GM18867 (cell line): ENCODE measurements at regions not wholly inside any gene's neighbourhood (a gene's known extent, or its start where the extent isn't known, plus 50 kb on each side); places are given as distances from the start of the nearest gene placed in this dataset.

Source experiments
- ATAC-seq: cut with Tn5 transposase; IDR thresholded peaks from one replicate; pipeline ENCODE4 v1.9.1; 2021; ENCODE audit warnings: mild to moderate bottlenecking, moderate library complexity; ENCODE audit not compliant: unreplicated experiment

DNA sequence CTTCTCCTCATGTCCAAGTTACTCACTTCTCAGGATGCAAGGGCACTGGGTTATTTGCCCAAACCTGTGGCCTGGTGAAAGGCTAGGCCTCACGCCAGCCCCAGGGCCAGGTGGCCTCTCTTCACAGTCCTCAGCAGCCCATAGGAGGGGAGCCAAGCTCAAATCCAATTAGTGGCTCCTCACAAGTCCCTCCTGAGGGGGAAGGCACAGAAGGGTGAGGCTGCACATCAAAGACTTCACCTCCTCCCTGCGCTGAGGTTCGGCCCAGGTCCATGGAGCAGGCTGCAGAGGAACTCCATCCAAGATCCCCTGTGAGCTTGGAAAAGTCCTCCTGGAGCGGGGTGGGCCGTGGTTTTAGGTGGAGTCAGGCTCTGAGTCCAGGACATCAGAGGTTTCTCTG, 320.0 kb downstream of the FOXL1 start:
- no peak for ATAC-seq

DNA sequence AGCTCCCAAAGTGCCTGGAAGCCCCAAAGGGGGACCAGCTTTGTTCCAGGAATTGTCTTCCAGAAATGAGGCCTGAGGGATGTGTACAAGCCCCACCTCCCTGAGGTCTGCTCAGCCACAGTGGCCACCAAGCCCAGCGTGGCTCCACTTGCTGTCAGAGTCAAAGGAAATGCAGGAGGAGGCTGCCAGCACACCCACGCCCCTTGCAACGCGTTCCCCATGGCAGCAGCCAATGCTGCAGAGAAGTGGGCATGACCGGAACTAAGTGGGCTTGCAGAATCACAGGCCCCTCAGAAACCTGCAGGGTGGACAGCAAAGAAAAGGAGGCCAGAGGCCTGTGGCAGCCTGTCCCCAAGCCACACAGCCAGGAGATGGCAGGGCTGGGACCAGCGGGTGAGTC, 320.8 kb downstream of the FOXL1 start:
- ATAC-seq = no peak

DNA sequence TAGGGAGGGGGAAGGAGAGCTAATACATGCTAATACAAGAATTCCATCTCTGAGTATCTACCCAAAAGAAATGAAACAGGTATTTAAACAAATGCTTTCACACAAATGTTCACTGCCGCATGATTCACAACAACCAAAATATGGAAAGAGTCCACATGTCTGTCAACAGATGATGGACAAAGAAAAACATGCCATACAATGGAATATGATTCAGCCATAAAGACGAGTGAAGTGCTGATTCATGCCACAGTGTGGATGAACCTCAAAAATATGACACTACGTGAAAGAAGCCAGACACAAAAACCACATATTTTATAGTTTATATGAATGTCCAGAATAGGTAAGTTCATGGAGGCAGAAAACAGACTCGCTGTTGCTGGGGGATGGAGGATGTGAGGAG, 321.4 kb downstream of the FOXL1 start:
- ATAC-seq = no peak

DNA sequence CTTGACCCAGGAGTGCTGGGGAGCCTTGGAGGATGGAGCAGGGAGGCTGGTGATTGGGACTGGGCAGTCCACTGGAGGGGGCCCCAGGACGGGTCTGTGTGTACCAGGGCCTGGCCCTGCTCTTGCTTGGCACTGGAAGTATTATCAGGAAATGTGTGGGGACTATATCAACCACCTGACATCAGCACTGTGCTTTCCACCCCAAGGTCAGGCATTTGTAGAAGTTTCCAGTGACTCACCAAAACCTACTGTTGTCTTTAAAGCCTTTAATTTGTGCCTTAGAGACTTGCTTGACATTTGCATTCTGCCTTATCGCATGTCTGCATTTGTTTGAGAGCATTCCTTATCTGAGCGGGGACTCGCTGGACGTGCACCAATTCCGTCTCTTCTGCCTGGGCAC, 323.1 kb downstream of the FOXL1 start:
- no peak for ATAC-seq

DNA sequence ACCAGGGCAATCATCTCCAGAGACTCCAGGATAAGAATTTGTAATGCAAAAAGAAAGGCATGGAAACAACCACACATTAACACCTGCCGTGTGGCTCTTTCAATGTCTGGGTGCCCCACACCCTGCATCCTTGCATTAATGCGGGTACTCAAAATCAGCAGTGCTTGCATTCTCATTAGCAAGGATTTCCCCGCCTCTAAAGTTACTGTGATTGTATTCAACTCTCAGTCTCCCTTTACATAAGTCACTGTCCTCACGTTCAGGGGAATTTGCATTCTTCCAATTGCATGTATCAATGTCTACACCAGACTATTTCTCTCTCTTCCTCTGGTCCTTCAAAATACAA, 324.3 kb downstream of the FOXL1 start:
- no peak for ATAC-seq

DNA sequence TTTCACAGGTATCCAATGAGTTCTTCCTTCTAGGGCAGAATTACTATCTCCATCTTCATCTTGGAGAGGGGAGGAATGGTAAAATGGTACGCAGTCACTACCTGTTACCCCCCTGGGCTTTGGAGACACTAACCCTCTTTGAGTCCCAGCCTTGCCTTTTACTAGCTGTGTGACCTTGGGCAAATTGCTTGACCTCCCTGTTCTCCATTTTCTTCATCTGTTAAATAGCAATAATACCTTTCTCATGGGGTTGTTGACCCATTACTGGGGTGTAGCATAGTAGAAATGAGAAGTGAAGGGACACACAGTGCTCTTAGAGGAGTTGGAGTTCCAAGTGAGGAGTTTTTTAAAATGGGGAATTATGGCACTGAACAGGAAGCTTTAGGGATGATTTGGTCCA, 324.7 kb downstream of the FOXL1 start:
- no peak for ATAC-seq

DNA sequence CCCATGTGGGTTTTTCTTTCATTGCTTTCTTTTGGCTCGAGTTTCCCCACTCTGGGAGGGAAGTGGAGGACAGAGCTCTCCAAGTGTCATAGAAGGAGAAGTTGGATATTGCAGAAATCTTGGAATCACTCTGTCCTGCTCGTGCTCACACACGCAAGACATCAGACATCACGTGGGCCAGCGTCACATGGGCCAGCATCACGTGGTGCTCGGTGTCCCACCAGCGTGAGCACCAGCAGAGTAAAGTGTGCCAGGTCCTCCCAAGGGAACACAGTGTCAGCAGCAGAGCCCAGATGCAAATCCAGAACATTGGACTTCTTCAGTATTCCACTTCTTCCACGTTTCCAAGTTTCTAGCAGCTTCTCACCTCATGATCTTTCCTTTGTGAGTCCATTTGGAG, 327.0 kb downstream of the FOXL1 start:
- no peak for ATAC-seq

DNA sequence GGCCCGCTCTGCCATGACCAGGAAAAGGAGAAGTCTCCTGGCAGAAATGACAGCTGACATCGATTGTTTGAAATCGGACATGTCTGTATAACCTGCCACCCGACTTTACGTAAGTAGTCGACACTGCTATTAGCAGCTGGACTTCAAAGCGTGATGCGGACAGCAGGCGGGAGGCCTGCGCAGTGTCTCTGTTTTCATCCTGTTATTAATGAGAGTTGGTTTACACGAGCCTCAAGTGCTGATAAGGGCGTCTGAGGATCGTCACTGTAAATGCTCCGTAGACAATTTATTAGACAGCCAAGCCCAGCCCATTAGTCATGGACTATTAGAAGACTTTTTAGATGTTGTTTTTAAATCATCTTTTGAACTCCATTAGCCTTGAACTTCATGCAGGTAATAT, 328.3 kb downstream of the FOXL1 start:
- ATAC-seq = no peak

DNA sequence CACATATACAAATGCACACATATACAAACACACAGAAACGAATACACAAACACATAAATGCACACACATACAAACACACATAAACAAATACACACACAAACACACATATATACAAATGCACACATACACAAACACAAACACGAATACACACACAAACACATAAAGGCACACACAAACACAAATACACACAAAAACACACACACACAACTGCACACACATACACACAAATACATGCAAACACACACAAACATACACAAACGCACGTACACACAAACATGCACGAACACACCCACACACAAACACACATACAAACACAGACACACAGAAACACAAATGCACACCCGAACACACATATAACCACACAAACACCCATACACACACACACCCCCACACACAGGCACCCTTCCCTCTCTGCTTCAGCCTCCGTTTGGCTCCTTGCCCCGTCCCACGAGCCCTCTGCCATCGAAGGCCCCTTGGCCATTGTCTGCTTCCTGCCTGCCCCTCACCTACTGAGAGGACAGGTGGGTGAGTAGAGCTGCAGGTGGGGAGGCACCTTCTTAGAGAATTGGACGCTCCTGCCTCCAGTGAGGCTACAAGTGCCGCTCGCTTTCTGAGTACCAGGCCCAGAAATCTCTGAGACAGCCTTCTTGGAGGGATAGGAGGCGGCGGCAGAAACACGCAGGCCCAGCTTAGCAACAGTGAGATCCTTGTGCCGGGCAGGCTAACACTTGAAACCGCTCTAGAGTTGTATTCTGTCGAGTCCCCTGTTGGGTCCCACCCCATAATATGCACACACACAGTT, 331.2 kb downstream of the FOXL1 start:
- ATAC-seq = no peak

DNA sequence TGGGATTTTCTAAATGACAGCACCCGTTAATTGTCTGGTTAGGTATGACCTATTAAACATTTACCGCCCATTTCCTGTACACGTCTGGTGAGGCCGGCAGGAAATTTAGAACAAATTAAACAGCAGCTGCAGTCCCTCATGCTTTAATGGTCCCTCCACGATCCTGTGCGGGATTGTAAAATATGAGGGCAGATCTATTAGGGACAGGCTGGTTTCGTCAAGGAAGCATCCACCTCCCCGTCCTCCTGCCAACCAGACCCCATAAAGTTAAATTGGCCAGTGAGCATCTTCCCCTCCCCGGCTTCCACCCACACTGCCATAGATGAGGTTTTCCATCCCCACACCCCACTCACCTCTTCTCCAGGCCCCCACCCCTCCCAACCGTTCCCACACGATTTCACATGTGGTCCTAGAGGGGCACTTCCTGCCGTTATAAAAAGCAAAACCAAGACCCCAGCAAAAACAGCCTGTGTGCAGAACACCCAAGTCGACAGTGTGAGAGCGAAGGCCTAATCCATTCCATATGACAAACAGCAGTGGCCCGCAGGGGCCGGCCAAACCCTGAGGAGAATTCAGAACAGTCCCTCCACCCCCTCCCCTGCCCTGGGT, 331.9 kb downstream of the FOXL1 start:
- ATAC-seq = no peak

DNA sequence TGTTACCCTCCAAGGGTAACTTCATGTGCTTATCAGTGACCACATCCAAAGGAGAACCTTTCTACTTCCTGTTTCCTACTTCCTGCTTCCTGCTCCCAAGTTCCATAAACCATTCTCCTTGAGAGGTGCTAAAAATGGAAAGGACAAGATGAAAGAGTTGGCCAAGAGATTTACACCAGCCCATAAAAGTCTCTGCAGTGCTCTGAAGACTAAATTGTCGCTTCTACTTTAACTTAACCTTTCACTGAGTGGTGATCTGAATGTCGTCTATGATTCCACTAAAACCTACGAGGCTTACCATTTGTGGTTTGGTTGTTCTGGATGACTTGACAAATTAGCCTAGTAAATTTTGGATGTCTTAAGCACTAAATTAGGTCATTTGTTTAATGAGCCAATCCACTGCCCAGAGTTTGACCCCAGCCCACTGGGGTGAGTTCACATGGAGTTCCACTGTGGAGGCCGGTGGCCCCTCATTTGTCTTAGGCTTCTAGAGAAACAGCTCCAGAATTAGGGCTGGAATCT, 333.1 kb downstream of the FOXL1 start:
- no peak for ATAC-seq

DNA sequence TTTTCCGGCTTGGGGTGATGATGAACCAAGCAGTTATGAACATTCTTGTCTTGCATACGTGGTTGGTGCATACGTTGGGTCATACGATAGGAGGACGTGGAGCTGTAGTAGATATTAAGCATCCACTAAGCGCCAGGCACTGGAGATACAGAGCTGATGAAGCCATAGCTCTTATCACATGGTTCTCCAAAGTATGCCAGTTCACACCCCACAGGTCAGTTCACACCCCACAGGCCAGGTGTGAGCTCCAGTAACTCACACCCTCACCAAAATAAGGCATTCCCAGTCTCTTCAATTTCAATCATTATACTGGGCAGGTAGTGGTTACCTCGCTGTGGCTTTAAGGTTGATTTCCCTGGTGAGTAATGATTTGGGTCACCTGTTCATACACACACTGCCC, 335.5 kb downstream of the FOXL1 start:
- no peak for ATAC-seq

DNA sequence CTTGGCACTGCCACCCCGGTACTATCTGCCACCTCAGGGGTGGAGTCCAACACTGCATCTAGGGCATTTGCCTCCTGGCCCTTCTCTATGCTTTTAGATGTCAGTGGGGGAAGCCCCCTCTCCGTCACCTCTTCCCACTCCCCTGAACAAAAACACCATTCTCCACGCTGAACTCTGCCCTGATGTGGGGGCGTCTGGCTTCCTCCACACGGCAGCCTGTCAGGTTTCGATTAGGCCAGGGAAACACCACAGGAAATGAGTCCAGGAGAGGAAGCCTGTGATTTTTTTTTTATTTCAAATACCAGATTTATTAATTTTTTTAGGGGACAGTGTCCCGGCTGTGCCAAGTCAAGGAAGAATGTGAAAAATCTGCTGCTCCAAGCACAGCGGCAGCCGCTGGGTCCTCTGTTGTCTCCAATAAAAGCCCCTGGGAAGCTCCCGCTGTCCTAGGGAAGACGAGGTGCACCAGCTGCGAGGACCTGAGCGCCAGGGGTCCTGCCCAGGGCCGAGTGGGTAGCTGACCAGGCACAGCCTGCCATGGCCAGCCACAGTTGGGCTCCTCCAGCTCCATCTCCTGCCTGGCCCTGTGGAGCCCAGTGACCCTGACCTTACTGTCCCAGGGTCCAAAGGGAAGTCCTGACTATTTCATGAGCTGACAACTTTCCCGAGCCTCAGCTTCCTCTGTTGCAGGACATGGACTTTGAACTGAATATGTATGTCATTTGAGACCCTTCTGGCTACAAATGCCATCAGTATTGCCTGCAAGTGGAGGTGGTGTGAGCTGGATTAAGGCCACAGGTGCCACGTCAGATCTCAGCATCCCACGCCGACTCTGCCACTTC, 336.7 kb downstream of the FOXL1 start:
- ATAC-seq = no peak

DNA sequence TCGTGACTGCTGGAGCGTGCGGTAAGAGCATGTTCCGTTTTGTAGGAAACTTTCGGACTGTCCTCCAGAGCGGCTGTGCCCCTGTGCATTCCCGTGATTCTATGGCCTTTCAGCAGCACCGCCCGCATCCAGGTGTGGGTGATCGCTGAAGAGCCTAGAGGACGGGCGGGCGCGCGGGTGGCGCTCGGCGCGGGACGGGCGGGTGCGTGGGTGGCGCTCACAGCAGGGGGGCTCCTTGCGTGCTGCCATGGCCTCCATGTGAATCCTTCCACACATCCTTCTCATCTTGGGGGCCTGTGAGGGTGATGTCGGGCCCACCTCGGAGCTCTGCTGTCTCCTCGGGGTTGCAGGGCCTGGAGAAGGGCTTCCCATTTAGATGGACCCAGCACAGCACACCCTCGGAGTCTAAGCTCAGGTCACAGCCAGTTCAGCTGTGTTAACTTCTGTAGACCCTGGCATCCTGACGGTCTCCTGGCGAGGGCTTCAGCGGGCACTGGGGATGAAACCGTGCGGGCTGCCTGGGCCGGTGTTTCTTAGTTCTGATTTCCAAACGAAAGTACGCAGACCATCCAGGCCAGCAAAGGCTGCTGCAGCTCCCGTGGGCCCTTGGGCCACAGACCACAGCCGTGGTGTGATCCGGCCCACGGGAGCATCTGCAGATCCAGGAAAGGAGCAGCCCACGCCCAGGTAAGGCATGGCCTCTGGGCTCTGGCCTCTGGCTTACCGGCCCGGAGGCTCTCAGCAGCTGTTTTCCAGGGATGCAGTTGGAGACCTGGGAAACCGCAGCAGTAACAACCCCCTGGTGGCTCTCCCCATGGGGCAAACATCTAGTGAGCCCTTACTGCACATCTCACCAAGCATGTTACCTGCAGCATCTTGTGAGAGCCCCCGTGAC, 339.4 kb downstream of the FOXL1 start:
- ATAC-seq = no peak

DNA sequence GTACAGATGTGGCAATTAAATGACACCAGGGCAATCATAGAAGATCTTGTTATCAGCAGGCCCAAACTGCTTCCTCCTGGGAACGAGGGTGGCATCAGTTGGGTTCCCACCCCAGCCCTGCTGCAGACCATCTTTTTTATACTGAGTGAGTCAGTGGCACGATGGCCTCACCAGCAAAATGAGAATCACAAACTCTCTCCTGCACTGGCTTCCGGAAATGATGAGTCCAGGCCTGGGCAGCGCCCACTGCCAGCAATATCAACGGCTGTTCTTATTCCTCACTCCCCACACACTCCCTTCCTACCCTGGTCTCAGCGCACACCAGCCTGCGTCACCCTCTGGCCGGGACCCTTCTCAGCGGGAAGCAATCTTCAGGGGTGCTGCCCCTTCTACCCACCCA, 340.3 kb downstream of the FOXL1 start:
- ATAC-seq = no peak

DNA sequence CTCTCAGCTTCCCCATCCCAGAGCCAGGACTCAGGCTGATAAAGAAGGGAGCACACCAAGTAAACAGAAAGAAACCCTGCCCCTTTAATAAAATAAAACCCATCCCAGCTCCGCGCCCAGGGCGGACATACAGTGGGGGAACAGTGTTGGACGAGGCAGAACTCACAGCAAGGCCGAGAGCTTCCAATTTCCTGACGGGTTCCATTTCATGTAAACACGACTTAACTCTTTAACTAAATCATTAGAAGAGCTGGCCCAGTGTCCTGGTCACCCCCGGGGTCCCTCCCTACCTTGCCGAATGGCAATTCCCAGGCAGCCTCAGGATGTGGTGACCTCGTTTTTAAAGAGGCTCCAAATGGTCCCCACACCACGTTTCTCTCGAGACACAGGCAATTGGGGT, 340.7 kb downstream of the FOXL1 start:
- ATAC-seq = no peak

DNA sequence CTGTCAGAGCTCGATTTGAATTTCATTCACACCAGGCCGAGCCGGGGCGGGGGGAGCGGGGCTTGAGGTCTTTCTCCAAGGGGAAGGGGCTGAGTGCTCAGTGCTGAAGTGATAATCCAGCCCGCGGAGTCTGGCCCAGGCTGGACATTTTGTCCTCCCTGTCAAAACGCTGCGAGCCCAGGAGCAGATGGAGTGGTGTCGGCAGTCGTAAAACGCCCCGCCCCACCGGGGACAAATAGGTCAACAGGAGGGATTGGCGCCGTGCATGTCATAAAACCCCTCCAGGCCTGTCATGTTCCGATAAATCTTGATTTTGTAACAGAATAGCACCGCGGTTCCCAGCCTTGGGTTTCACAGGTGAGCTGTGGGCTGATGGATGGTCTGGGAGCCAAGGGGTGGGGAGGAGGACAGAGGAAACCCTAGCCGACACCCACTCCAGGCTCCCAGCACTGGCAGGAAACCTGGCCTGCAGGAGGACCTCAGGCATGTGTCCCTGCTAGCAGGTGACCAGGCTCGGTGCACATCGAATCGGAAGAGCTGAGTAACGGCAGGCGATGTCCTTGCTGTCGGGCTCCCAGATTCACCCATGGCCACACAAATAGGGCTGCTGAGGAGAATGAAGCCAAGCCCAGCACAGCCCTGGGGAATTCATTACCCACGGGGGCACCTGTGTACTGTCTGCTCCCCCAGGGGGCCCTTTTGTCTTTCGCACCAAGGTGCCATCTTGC, 341.4 kb downstream of the FOXL1 start:
- ATAC-seq = no peak

DNA sequence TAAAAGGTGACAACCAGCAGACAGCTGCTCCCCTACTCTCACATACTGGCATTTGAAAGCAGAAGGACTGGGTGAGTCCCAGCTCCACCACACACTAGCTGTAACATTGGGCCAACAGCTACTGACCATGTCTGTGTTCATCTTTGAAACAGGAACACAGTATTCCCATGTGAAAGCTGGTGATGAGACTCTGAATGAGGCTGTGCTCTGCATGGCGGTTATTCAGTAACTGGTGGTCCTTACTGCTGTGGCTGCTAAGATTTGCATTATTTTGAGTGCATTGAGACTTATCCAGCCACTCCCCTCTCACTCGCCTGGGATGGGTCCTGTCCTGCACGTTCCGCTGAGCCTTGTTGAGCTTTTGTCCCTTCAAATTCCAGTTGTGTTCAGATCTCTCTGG, 342.9 kb downstream of the FOXL1 start:
- no peak for ATAC-seq

DNA sequence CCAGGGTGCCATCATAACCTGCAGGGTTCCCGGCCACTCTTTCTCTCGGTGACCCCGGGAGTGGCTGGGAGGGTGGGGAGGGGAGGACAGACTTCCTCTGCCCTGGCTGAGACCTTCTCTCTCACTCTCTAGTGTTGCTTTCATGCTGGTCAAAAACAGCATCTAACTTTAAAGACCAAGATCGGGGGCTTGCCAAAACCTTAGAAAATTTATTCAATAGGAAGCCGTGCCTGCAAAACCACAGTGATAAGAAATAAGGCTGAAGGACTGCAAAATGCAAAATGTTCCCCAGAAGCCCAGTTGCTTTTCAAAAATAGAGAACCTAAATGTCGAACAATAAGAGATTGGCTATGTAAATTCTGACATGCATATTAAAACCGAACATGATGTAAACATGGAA, 344.0 kb downstream of the FOXL1 start:
- no peak for ATAC-seq

DNA sequence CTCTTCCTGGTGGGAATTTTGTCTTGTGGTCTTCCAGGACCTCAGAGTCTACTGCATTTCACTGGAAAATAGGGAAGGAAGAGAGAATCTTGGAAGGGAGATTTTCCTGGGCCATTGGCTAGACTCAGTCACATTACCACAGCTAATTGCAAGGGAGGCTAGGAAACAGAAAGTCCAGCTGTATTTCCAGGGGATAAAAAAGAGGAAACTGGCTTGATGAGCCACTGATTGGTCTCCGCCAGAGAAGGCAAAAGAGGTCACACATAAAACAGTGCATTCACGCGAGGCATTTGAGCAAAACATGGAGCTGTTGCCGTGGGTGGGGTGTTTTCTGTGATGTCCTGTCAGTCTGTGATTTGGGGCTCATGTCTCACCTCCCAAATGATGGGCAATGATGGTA, 345.3 kb downstream of the FOXL1 start:
- no peak for ATAC-seq
